GM23248 (cell line): ENCODE measurements at regions not wholly inside any gene's neighbourhood (a gene's known extent, or its start where the extent isn't known, plus 50 kb on each side); places are given as distances from the start of the nearest gene placed in this dataset.

Experiments
- DNase-seq: peaks from one replicate; pipeline ENCODE4 v3.0.0-alpha.2; 2015
- H2AFZ ChIP-seq: fragments of 200-600 bp; sonication (generic); 2 replicates; pipeline ENCODE4 v1.6.1; 2016; ENCODE audit warnings: antibody characterized with exemption
- H3F3A ChIP-seq: fragments of 200-600 bp; sonication (generic); 2 replicates; pipeline ENCODE4 v1.6.1; 2016; ENCODE audit warnings: mild to moderate bottlenecking, antibody characterized with exemption, mixed run types; ENCODE audit not compliant: insufficient read depth
- H3K27ac ChIP-seq: fragments of 200-600 bp; sonication (generic); 2 replicates; pipeline ENCODE4 v1.5.1; 2016; ENCODE audit warnings: mild to moderate bottlenecking
- H3K27me3 ChIP-seq: fragments of 200-600 bp; sonication (generic); replicated peaks from 2 replicates; pipeline ENCODE4 v1.6.1; 2016; ENCODE audit warnings: mild to moderate bottlenecking; ENCODE audit not compliant: insufficient read depth
- H3K36me3 ChIP-seq: fragments of 200-600 bp; sonication (generic); 2 replicates; pipeline ENCODE4 v1.6.1; 2016; ENCODE audit warnings: low read depth, mild to moderate bottlenecking
- H3K4me1 ChIP-seq: fragments of 200-600 bp; sonication (generic); 2 replicates; pipeline ENCODE4 v1.6.1; 2016; ENCODE audit warnings: mild to moderate bottlenecking; ENCODE audit not compliant: insufficient read depth
- H3K4me2 ChIP-seq: fragments of 200-600 bp; sonication (generic); one replicate; pipeline ENCODE4 v1.6.1; 2016; ENCODE audit warnings: mild to moderate bottlenecking; ENCODE audit not compliant: unreplicated experiment
- H3K4me3 ChIP-seq: fragments of 200-600 bp; sonication (generic); 2 replicates; pipeline ENCODE4 v1.5.1; 2016; ENCODE audit warnings: mild to moderate bottlenecking
- H3K79me2 ChIP-seq: fragments of 200-600 bp; sonication (generic); 2 replicates; pipeline ENCODE4 v1.6.1; 2016; ENCODE audit warnings: mild to moderate bottlenecking; ENCODE audit not compliant: insufficient read depth
- H3K9ac ChIP-seq: fragments of 200-600 bp; sonication (generic); 2 replicates; pipeline ENCODE4 v1.6.1; 2016; ENCODE audit warnings: mild to moderate bottlenecking
- H3K9me2 ChIP-seq: fragments of 200-600 bp; sonication (generic); 2 replicates; pipeline ENCODE4 v1.6.1; 2016; ENCODE audit warnings: mixed run types, mild to moderate bottlenecking, moderate library complexity; ENCODE audit not compliant: insufficient read depth
- H3K9me3 ChIP-seq: fragments of 200-600 bp; sonication (generic); one replicate; pipeline ENCODE4 v1.6.1; 2017; ENCODE audit warnings: low read depth
- H4K20me1 ChIP-seq: fragments of 200-600 bp; sonication (generic); 2 replicates; pipeline ENCODE4 v1.6.0; 2016; ENCODE audit not compliant: insufficient read depth
- EZH2 ChIP-seq: fragments of 200-600 bp; sonication (generic); IDR thresholded peaks from 2 replicates; pipeline ENCODE4 v1.6.1; 2018; ENCODE audit warnings: antibody characterized with exemption, mild to moderate bottlenecking; ENCODE audit not compliant: insufficient read depth, poor library complexity, severe bottlenecking
- EZH2phosphoT487 ChIP-seq: fragments of 200-600 bp; sonication (generic); IDR thresholded peaks from 2 replicates; pipeline ENCODE4 v1.6.1; 2018; ENCODE audit warnings: antibody characterized with exemption, moderate library complexity, mild to moderate bottlenecking, low read depth; ENCODE audit not compliant: insufficient read depth
- WGBS, 2 experiments: methylation state at CpG; one replicate each; pipeline ENCODE4 v1.1.6; 2015 to 2017; ENCODE audit warnings: low lambda C conversion rate in 2 of 2, low coverage in 1 of 2; ENCODE audit errors: missing lambda C conversion rate in 2 of 2; 5-methylcytosine and 5-hydroxymethylcytosine counted together
- in situ Hi-C: fragments of 300-500 bp; cut with MboI; formaldehyde crosslinking; loops from 2 replicates; pipeline ENCODE4 v1.15.0; 2020

DNA sequence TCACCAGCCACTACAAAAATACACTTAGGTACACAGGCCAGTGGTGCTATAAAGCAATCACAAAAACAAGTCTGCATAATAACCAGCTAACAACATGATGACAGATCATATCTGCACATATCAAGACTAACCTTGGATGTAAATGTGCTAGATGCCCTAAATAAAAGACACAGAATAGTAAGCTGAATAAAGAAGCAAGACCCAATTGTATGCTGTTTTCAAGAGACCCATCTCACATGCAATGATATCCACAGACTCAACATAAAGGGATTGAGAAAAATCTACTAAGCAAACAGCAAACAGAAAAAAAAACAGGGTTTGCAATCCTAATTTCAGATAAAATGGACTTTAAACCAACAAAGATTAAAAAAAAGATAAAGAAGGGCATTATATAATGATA lies 505.4 kb upstream of the FZD8 start:
- DNase-seq: no peak
- H3K4me3 ChIP-seq: no peak overlapping the region
- H2AFZ ChIP-seq: no peak overlapping the region
- no peak overlapping the region for H3K9ac ChIP-seq
- no peaks in the 10 kb centered on the region for H3K4me1 ChIP-seq
- H3K27ac ChIP-seq: no peak overlapping the region
- no peaks in the 10 kb centered on the region for H3K79me2 ChIP-seq
- no peaks in the 10 kb centered on the region for H3K36me3 ChIP-seq
- H4K20me1 ChIP-seq: no peaks in the 10 kb centered on the region
- in situ Hi-C loops: no loop called here
- no peaks in the 10 kb centered on the region for H3K9me2 ChIP-seq
- no peaks in the 10 kb centered on the region for H3F3A ChIP-seq
- H3K4me2 ChIP-seq: no peak overlapping the region
- no peaks in the 10 kb centered on the region for H3K27me3 ChIP-seq
- H3K9me3 ChIP-seq: peaks cover 4% of the 10 kb centered on the region
- TF ChIP-seq EZH2 (no peak), EZH2phosphoT487 (no peak)

DNA sequence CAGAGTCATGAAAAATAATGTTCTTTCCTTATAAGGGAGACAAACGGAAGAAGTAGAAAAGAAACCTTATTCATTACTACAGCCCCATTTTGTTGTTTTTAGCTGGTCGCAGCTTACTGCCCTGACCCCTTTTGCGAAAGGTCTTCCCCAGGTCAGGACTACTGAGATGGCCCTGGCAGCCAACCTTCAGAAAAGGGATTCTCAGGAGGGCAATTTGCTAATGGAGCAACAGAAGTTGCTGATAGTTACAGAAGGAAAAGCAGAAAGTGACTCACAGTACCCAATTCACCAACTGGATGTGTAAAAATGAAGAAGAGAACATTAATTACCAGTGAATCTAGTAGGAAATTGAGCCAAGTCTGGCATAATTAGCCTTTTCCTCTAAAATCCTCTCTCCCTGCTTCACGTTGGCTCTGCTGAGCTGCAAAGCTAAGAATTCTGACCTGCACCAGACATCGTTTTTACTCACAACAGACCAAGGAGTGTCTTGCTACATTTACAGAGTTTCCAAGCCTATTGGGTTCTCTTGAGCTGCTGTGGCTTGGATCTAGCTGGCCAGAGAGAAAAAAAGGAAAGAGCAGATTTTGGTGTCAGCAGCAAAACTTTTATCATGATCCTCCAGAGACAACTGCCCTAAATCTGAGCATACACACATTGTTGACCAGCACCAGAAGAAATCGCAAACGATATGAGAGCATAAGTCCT lies 499.9 kb upstream of the FZD8 start:
- Histone ChIP-seq H2AFZ (no peak overlapping the region), H3K4me3 (no peak overlapping the region), H3K4me1 (no peaks in the 10 kb centered on the region), H4K20me1 (no peaks in the 10 kb centered on the region), H3K27ac (no peak overlapping the region), H3K9me2 (no peaks in the 10 kb centered on the region), H3K4me2 (no peak overlapping the region), H3K9ac (no peak overlapping the region), H3K27me3 (no peaks in the 10 kb centered on the region), H3F3A (no peaks in the 10 kb centered on the region), H3K9me3 (peaks cover under 1% of the 10 kb centered on the region), H3K79me2 (no peaks in the 10 kb centered on the region), H3K36me3 (no peaks in the 10 kb centered on the region)
- TF ChIP-seq EZH2 (no peak), EZH2phosphoT487 (no peak)
- no peak for DNase-seq
- in situ Hi-C loops: no loop called here
- 62 to 70% methylated on average over 7 of the region's 7 CpGs for WGBS, 2 experiments

DNA sequence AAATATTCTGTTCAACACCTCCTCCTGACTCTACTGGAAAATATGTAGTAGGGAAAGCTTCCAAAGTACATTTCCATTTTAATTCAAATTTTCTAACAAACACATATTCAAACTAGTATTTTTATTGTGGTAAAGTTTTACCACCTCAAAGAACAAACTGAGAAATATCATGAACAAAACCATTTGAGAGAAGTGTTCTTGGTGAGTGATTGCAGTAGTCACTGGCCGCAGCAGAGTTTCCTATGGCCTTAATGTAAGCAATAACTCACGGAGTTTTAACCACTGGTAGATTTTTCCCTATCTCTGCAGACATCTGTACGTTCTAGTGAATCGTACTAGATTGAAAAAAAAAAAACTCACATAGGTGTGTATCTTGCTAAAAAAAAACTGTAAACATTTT lies 487.0 kb upstream of the FZD8 start:
- no peaks in the 10 kb centered on the region for H3K4me1 ChIP-seq
- no peak overlapping the region for H3K4me2 ChIP-seq
- H3K36me3 ChIP-seq: no peaks in the 10 kb centered on the region
- no peaks in the 10 kb centered on the region for H3K27me3 ChIP-seq
- H3K9ac ChIP-seq: no peak overlapping the region
- DNase-seq: no peak
- H3K9me3 ChIP-seq: no peaks in the 10 kb centered on the region
- no peaks in the 10 kb centered on the region for H3F3A ChIP-seq
- no peak overlapping the region for H3K4me3 ChIP-seq
- H3K79me2 ChIP-seq: no peaks in the 10 kb centered on the region
- 77 to 84% methylated on average over 4 of the region's 4 CpGs for WGBS, 2 experiments
- no peaks in the 10 kb centered on the region for H4K20me1 ChIP-seq
- TF ChIP-seq EZH2phosphoT487: no peak
- no peak for TF ChIP-seq EZH2
- H2AFZ ChIP-seq: no peak overlapping the region
- in situ Hi-C loops: no loop called here
- no peaks in the 10 kb centered on the region; the same call in 1 of the 2 replicates for H3K9me2 ChIP-seq
- no peak overlapping the region for H3K27ac ChIP-seq

DNA sequence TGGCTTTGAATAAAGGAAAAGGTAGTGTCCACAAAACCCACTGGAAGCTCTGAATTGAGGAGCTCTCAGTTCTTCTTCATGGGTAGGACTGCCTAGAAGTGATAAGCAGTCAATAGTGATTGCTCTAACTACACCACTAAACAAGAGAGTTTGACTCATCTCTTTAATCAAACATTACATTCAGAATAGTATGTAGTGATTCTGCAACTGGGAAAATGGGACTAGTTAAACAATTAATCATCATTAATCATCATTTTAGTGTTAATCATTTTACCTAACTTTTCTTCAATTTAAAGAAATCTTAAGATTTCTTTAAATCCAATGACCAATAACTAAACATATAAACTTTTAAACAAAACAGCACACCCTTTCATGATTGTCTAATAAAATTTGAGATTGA lies 484.0 kb upstream of the FZD8 start:
- H3K4me1 ChIP-seq: no peaks in the 10 kb centered on the region
- no peaks in the 10 kb centered on the region; the same call in 1 of the 2 replicates for H3K9me2 ChIP-seq
- in situ Hi-C loops: no loop called here
- H3K4me2 ChIP-seq: no peak overlapping the region
- H3K27me3 ChIP-seq: no peaks in the 10 kb centered on the region
- DNase-seq: no peak
- H3F3A ChIP-seq: no peaks in the 10 kb centered on the region
- H3K27ac ChIP-seq: no peak overlapping the region
- H2AFZ ChIP-seq: no peak overlapping the region
- H3K36me3 ChIP-seq: no peaks in the 10 kb centered on the region
- H3K9ac ChIP-seq: no peak overlapping the region
- TF ChIP-seq EZH2phosphoT487: no peak
- no peak for TF ChIP-seq EZH2
- no peak overlapping the region for H3K4me3 ChIP-seq
- H3K9me3 ChIP-seq: no peaks in the 10 kb centered on the region
- H4K20me1 ChIP-seq: no peaks in the 10 kb centered on the region
- H3K79me2 ChIP-seq: no peaks in the 10 kb centered on the region

DNA sequence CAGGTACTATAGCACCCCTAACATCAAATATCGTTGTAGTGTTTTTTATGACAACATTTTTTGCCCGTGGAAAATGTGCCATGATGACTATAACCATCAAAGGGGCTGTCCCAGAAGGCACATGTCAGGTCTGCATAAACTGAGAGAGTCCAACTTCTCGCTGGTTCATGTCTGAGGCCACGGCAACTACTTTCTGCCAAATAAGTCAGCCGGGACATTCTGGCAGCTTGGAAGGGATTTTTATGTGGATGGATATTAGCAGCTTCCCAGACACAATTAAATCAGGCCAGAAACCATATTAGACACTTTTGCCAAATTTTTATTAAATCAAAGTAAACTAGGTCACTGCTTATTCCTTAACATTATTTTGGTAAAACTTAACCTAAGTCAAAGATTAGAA lies 477.4 kb upstream of the FZD8 start:
- H3K27me3 ChIP-seq: no peaks in the 10 kb centered on the region
- H3K9me3 ChIP-seq: no peaks in the 10 kb centered on the region
- no peak for TF ChIP-seq EZH2
- TF ChIP-seq EZH2phosphoT487: no peak
- H4K20me1 ChIP-seq: no peaks in the 10 kb centered on the region
- H2AFZ ChIP-seq: no peak overlapping the region
- 19 to 20% methylated on average over 5 of the region's 5 CpGs for WGBS, 2 experiments
- in situ Hi-C loops: no loop called here
- DNase-seq: no peak
- H3K4me3 ChIP-seq: no peak overlapping the region
- no peak overlapping the region for H3K27ac ChIP-seq
- no peak overlapping the region for H3K9ac ChIP-seq
- peaks cover 3% of the 10 kb centered on the region; the same call in 1 of the 2 replicates for H3F3A ChIP-seq
- no peaks in the 10 kb centered on the region for H3K9me2 ChIP-seq
- H3K36me3 ChIP-seq: no peaks in the 10 kb centered on the region
- no peaks in the 10 kb centered on the region for H3K79me2 ChIP-seq
- no peak overlapping the region for H3K4me2 ChIP-seq
- H3K4me1 ChIP-seq: peaks cover 11% of the 10 kb centered on the region
